ENCODE measurements at regions not wholly inside any gene's neighbourhood (a gene's known extent, or its start where the extent isn't known, plus 50 kb on each side); places are given as distances from the start of the nearest gene placed in this dataset.
"Not testable (repeated sequence)": the region's sequence is repeated elsewhere in the genome, so short reads cannot be mapped to it uniquely, and the experiment has no call there.

GRCh38 chr1:94754570-94754969 is 65.6 kb upstream of the SLC44A3 start:
- no peak for DNase-seq (ENCODE audit: low read depth)
- TF ChIP-seq, protein P1, sequence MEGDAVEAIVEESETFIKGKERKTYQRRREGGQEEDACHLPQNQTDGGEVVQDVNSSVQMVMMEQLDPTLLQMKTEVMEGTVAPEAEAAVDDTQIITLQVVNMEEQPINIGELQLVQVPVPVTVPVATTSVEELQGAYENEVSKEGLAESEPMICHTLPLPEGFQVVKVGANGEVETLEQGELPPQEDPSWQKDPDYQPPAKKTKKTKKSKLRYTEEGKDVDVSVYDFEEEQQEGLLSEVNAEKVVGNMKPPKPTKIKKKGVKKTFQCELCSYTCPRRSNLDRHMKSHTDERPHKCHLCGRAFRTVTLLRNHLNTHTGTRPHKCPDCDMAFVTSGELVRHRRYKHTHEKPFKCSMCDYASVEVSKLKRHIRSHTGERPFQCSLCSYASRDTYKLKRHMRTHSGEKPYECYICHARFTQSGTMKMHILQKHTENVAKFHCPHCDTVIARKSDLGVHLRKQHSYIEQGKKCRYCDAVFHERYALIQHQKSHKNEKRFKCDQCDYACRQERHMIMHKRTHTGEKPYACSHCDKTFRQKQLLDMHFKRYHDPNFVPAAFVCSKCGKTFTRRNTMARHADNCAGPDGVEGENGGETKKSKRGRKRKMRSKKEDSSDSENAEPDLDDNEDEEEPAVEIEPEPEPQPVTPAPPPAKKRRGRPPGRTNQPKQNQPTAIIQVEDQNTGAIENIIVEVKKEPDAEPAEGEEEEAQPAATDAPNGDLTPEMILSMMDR (IDR thresholded peaks at IDR 0.05; ENCODE audit: insufficient read depth, low read depth, low read length, missing control alignments) = no peak
- no peak overlapping the region for H3K4me3 ChIP-seq (ENCODE audit: low read depth, low read length)

DNA sequence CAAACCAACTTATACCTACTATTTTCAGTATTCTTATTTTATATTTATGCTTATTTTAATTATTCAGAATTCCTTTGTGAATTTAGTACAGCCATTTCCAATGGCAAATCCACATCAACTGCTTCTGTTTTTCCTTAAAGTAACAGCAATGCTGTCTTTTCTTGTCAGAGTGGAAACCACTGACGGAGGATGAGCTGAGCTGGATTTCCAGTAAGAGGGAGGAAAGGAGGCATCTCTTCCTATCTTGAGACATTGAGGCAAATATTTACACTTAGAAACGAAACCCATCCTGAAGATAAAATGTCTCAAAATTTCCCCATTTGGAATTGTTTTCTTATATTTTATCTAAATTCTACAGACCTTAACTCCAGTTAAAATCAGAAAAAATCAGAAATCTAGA is 66.1 kb upstream of the SLC44A3 start:
- no peak overlapping the region for H3K4me3 ChIP-seq (ENCODE audit: low read depth, low read length)
- TF ChIP-seq, protein P1 (IDR thresholded peaks at IDR 0.05; ENCODE audit: insufficient read depth, low read depth, low read length, missing control alignments) = no peak
- no peak for DNase-seq (ENCODE audit: low read depth)

GRCh38 chr1:94753171-94753972 is 66.8 kb upstream of the SLC44A3 start:
- no peak overlapping the region for H3K4me3 ChIP-seq (ENCODE audit: low read depth, low read length)
- TF ChIP-seq, protein P1 (IDR thresholded peaks at IDR 0.05; ENCODE audit: insufficient read depth, low read depth, low read length, missing control alignments) = no peak
- DNase-seq (ENCODE audit: low read depth) = no peak

GRCh38 chr1:94751483-94751882 is 68.7 kb upstream of the SLC44A3 start:
- DNase-seq (ENCODE audit: low read depth); H3K4me3 ChIP-seq (ENCODE audit: low read depth, low read length): not testable (repeated sequence)

- H3K4me3 ChIP-seq (ENCODE audit: low read depth, low read length) = no peak overlapping the region
- TF ChIP-seq, protein P1 (IDR thresholded peaks at IDR 0.05; ENCODE audit: insufficient read depth, low read depth, low read length, missing control alignments) = no peak
- DNase-seq (ENCODE audit: low read depth) = no peak
Measured at GRCh38 chr1:94746635-94747525, 73.3 kb upstream of the SLC44A3 start.

DNA sequence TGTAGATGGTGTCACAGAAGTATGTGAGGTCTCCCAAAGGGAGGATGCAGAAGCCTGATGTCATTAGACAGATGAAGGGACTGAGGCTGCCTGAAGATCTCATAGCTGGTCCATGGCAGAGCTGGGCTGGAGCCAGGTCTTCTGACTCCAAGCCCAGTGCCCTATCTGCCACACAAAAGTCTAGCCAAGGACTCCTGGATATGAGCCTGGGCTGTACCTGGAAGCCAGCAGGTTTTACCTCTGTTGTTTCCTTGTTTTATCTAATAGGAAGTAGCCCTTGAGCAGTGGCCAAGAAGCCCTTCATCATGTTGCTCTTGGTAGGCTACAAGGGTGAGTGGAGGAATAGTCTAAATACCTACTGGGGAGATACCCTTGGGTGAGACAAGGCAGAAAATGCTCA is 74.4 kb upstream of the SLC44A3 start:
- no peak overlapping the region for H3K4me3 ChIP-seq (ENCODE audit: low read depth, low read length)
- TF ChIP-seq, protein P1 (IDR thresholded peaks at IDR 0.05; ENCODE audit: insufficient read depth, low read depth, low read length, missing control alignments) = no peak
- no peak for DNase-seq (ENCODE audit: low read depth)

GRCh38 chr1:94743862-94744261 is 76.3 kb upstream of the SLC44A3 start:
- no peak for DNase-seq (ENCODE audit: low read depth)
- H3K4me3 ChIP-seq (ENCODE audit: low read depth, low read length) = no peak overlapping the region
- TF ChIP-seq, protein P1 (IDR thresholded peaks at IDR 0.05; ENCODE audit: insufficient read depth, low read depth, low read length, missing control alignments) = no peak
